Body of pancreas (tissue), 4 donors: ENCODE measurements at regions not wholly inside any gene's neighbourhood (a gene's known extent, or its start where the extent isn't known, plus 50 kb on each side); places are given as distances from the start of the nearest gene placed in this dataset.

ENCODE experiments used
- ATAC-seq: fragments of 150-250 bp; one replicate; pipeline ENCODE4 v1.9.1; 2016
- DNase-seq, 4 donors: peaks; one replicate each; pipeline ENCODE4 v3.0.0-alpha.2; 2019
- H3K27ac ChIP-seq, 4 donors: fragments of 200-600 bp; sonication (generic); 1 replicate in 3 of 4; 2 replicates in 1 of 4; pipeline versions ENCODE4 v1.5.1 to v1.6.1; 2016 to 2019; ENCODE audit warnings: mild to moderate bottlenecking in 1 of 4, mixed read lengths in 1 of 4, moderate library complexity in 1 of 4
- H3K27me3 ChIP-seq, 2 donors: fragments of 200-600 bp; sonication (generic); one replicate each; pipeline ENCODE4 v1.6.0; 2016; ENCODE audit warnings: mild to moderate bottlenecking in 1 of 2
- H3K36me3 ChIP-seq, 2 donors: fragments of 200-600 bp; sonication (generic); replicated peaks in 1 of 2; 2 replicates each; pipeline ENCODE4 v1.5.1; 2016; ENCODE audit warnings: low read depth in 2 of 2; ENCODE audit not compliant: insufficient read depth in 1 of 2
- H3K4me1 ChIP-seq: fragments of 200-600 bp; sonication (generic); one replicate; pipeline ENCODE4 v1.6.0; 2016
- H3K4me3 ChIP-seq, 2 donors: fragments of 200-600 bp; sonication (generic); 1 replicate in 1 of 2; 2 replicates in 1 of 2; pipeline ENCODE4 v1.5.1; 2016 to 2019
- H3K9me3 ChIP-seq, 3 donors: fragments of 200-600 bp; sonication (generic); 1 replicate in 2 of 3; 2 replicates in 1 of 3; pipeline ENCODE4 v1.5.1; 2016
- CTCF ChIP-seq, 7 experiments: fragments of 450-650 bp in 4 of 7; fragments of 200-600 bp in 3 of 7; sonication (generic) in 3 of 7; IDR thresholded peaks; one replicate each; pipeline ENCODE4 v1.5.1; 2016 to 2019; ENCODE audit warnings: antibody characterized with exemption in 7 of 7
- POLR2A ChIP-seq, 3 donors: fragments of 450-650 bp; IDR thresholded peaks; one replicate each; pipeline ENCODE4 v1.6.1; 2016; ENCODE audit warnings: antibody characterized with exemption in 3 of 3, mild to moderate bottlenecking in 2 of 3
- WGBS, 2 donors: methylation state at CpG; one replicate each; pipeline ENCODE4 v1.1.5; 2017; 5-methylcytosine and 5-hydroxymethylcytosine counted together
- intact Hi-C: fragments of 100-400 bp; cut with DNase I; formaldehyde crosslinking; loops from one replicate; pipeline ENCODE4 v1.15.1; 2023

GRCh38 chr12:28108599-28108998 lies 81.7 kb upstream of the CCDC91 start:
- WGBS, 2 donors, result 52 to 79% methylated on average over 1 of the region's 1 CpG
- intact Hi-C loops, result no loop called here
- ATAC-seq, result no peak
- H3K9me3 ChIP-seq, result no peaks in the 10 kb centered on the region
- H3K4me3 ChIP-seq, result no peak overlapping the region
- H3K27me3 ChIP-seq, result no peaks in the 10 kb centered on the region
- no peaks in the 10 kb centered on the region for H3K36me3 ChIP-seq
- no peaks in the 10 kb centered on the region for H3K4me1 ChIP-seq
- no peak overlapping the region for H3K27ac ChIP-seq
- DNase-seq, result no peak
- no peak for TF ChIP-seq CTCF (IDR thresholded peaks at IDR 0.05)
- no peak for TF ChIP-seq POLR2A (IDR thresholded peaks at IDR 0.05)

GRCh38 chr12:28110329-28110728 lies 79.9 kb upstream of the CCDC91 start:
- Histone ChIP-seq H3K36me3 (no peaks in the 10 kb centered on the region), H3K4me3 (no peak overlapping the region), H3K4me1 (no peaks in the 10 kb centered on the region), H3K27ac (no peak overlapping the region), H3K27me3 (no peaks in the 10 kb centered on the region), H3K9me3 (no peaks in the 10 kb centered on the region)
- no peak for ATAC-seq
- intact Hi-C loops, result no loop called here
- TF ChIP-seq CTCF (IDR thresholded peaks at IDR 0.05) (no peak), POLR2A (IDR thresholded peaks at IDR 0.05) (no peak)
- DNase-seq, result no peak
- WGBS, 2 donors, result 29 to 30% methylated on average over 3 of the region's 3 CpGs

GRCh38 chr12:28114488-28114887 lies 75.8 kb upstream of the CCDC91 start:
- no peak for TF ChIP-seq POLR2A (IDR thresholded peaks at IDR 0.05)
- no peak for TF ChIP-seq CTCF (IDR thresholded peaks at IDR 0.05)
- intact Hi-C loops, result no loop called here
- no peaks in the 10 kb centered on the region for H3K4me1 ChIP-seq
- no peak for DNase-seq
- H3K9me3 ChIP-seq, result no peaks in the 10 kb centered on the region
- H3K27me3 ChIP-seq, result no peaks in the 10 kb centered on the region
- H3K4me3 ChIP-seq, result no peak overlapping the region
- WGBS, 2 donors, result 77 to 84% methylated on average over 2 of the region's 2 CpGs
- no peaks in the 10 kb centered on the region for H3K36me3 ChIP-seq
- no peak overlapping the region for H3K27ac ChIP-seq
- no peak for ATAC-seq

GRCh38 chr12:28121433-28121832 lies 68.8 kb upstream of the CCDC91 start:
- DNase-seq, result no peak
- H3K36me3 ChIP-seq, result no peaks in the 10 kb centered on the region
- no peak overlapping the region for H3K4me3 ChIP-seq
- H3K27me3 ChIP-seq, result no peaks in the 10 kb centered on the region
- WGBS, 2 donors, result 45 to 63% methylated on average over 1 of the region's 1 CpG
- no peak overlapping the region for H3K27ac ChIP-seq
- intact Hi-C loops, result no loop called here
- no peaks in the 10 kb centered on the region for H3K9me3 ChIP-seq
- ATAC-seq, result no peak
- H3K4me1 ChIP-seq, result no peaks in the 10 kb centered on the region
- no peak for TF ChIP-seq POLR2A (IDR thresholded peaks at IDR 0.05)
- no peak for TF ChIP-seq CTCF (IDR thresholded peaks at IDR 0.05)

- no peaks in the 10 kb centered on the region for H3K4me1 ChIP-seq
- H3K27me3 ChIP-seq, result no peaks in the 10 kb centered on the region
- 80% methylated on average over 4 of the region's 4 CpGs for WGBS, 2 donors
- H3K27ac ChIP-seq, result no peak overlapping the region
- intact Hi-C loops, result no loop called here
- DNase-seq, result no peak
- no peaks in the 10 kb centered on the region for H3K9me3 ChIP-seq
- TF ChIP-seq POLR2A (IDR thresholded peaks at IDR 0.05) (no peak), CTCF (IDR thresholded peaks at IDR 0.05) (no peak)
- no peaks in the 10 kb centered on the region for H3K36me3 ChIP-seq
- ATAC-seq, result no peak
- no peak overlapping the region for H3K4me3 ChIP-seq
These were observed 68.2 kb upstream of the CCDC91 start for GRCh38 chr12:28121899-28122655.
